PC-3 (cell line): ENCODE measurements at regions not wholly inside any gene's neighbourhood (a gene's known extent, or its start where the extent isn't known, plus 50 kb on each side); places are given as distances from the start of the nearest gene placed in this dataset.

Experiments used
- ATAC-seq: fragments of 200-7000 bp; cut with Tn5 transposase; 2 replicates; pipeline ENCODE4 v1.9.1; 2020; ENCODE audit warnings: mild to moderate bottlenecking, moderate library complexity
- BruUV-seq: library from RNA; stranded (reverse); fragments of 400-500 nt; replicated peaks from 2 replicates; lab custom pipeline; 2021; lab: Mats Ljungman, UMichigan
- CTCF ChIA-PET: fragments of 300-600 bp; sonication (Branson Sonifier 250); formaldehyde crosslinking; loops from one replicate; lab custom pipeline; 2022; ENCODE audit warnings: antibody characterized with exemption; lab: Charles Lee
- POLR2A ChIA-PET: fragments of 300-600 bp; sonication (Branson Sonifier 250); formaldehyde crosslinking; loops from one replicate; lab custom pipeline; 2022; ENCODE audit warnings: antibody characterized with exemption; ENCODE audit not compliant: unreplicated experiment; lab: Charles Lee
- DNase-seq: peaks from one replicate; pipeline ENCODE4 v3.0.0-alpha.2; 2015
- H2AFZ ChIP-seq: fragments of 300-600 bp; sonication (generic); 2 replicates; pipeline ENCODE4 v1.6.0; 2016; ENCODE audit warnings: antibody characterized with exemption, low read length
- H3F3A ChIP-seq: fragments of 300-600 bp; sonication (generic); one replicate; pipeline ENCODE4 v1.6.0; 2017; ENCODE audit warnings: antibody characterized with exemption, low read length, control low read depth, mild to moderate bottlenecking; ENCODE audit not compliant: unreplicated experiment
- H3K27ac ChIP-seq: fragments of 300-600 bp; sonication (generic); 2 replicates; pipeline ENCODE4 v1.5.1; 2016; ENCODE audit warnings: mild to moderate bottlenecking, low read length
- H3K27me3 ChIP-seq: fragments of 300-600 bp; sonication (generic); 2 replicates; pipeline ENCODE4 v1.6.1; 2016; ENCODE audit warnings: low read length, mixed read lengths
- H3K36me3 ChIP-seq: fragments of 300-600 bp; sonication (generic); 2 replicates; pipeline ENCODE4 v1.6.1; 2016; ENCODE audit warnings: low read depth, mixed run types, low read length, mixed read lengths
- H3K4me1 ChIP-seq: fragments of 300-600 bp; sonication (generic); 2 replicates; pipeline ENCODE4 v1.5.1; 2016; ENCODE audit warnings: low read length; ENCODE audit not compliant: insufficient read depth
- H3K4me2 ChIP-seq: fragments of 300-600 bp; sonication (generic); 2 replicates; pipeline ENCODE4 v1.6.0; 2016; ENCODE audit warnings: low read length
- H3K4me3 ChIP-seq: fragments of 300-600 bp; sonication (generic); 2 replicates; pipeline ENCODE4 v1.5.1; 2016; ENCODE audit warnings: mild to moderate bottlenecking, low read length, mixed read lengths
- H3K79me2 ChIP-seq: fragments of 300-600 bp; sonication (generic); 2 replicates; pipeline ENCODE4 v1.6.1; 2017; ENCODE audit warnings: low read length, mixed read lengths
- H3K9ac ChIP-seq: fragments of 300-600 bp; sonication (generic); 2 replicates; pipeline ENCODE4 v1.6.0; 2016; ENCODE audit warnings: mild to moderate bottlenecking, low read length
- H3K9me2 ChIP-seq: fragments of 300-600 bp; sonication (generic); replicated peaks from 2 replicates; pipeline ENCODE4 v1.6.1; 2016; ENCODE audit warnings: mixed run types, low read length, mixed read lengths
- H3K9me3 ChIP-seq: fragments of 300-600 bp; sonication (generic); 2 replicates; pipeline ENCODE4 v1.6.1; 2016; ENCODE audit warnings: low read length, mixed read lengths
- H4K20me1 ChIP-seq: fragments of 300-600 bp; sonication (generic); 2 replicates; pipeline ENCODE4 v1.6.1; 2016; ENCODE audit warnings: low read length, mixed read lengths
- CTCF ChIP-seq: fragments of 300-600 bp; sonication (generic); conservative IDR thresholded peaks from 2 replicates; pipeline ENCODE4 v1.5.1; 2017; ENCODE audit warnings: antibody characterized with exemption, low read depth, mild to moderate bottlenecking, low read length
- EZH2 ChIP-seq: fragments of 300-600 bp; sonication (generic); IDR thresholded peaks from one replicate; pipeline ENCODE4 v1.6.1; 2017; ENCODE audit warnings: antibody characterized with exemption, mild to moderate bottlenecking, low read length; ENCODE audit not compliant: unreplicated experiment
- EZH2phosphoT487 ChIP-seq: fragments of 300-600 bp; sonication (generic); IDR thresholded peaks from 2 replicates; pipeline ENCODE4 v1.6.1; 2018; ENCODE audit warnings: mild to moderate bottlenecking, antibody characterized with exemption, low read length, borderline replicate concordance
- intact Hi-C: fragments of 100-400 bp; cut with micrococcal nuclease; formaldehyde crosslinking; loops from 2 replicates; pipeline ENCODE4 v1.9.0; 2023

- H3K27ac ChIP-seq = no peak overlapping the region
- H3K9me3 ChIP-seq = no peaks in the 10 kb centered on the region
- H3K4me1 ChIP-seq = no peaks in the 10 kb centered on the region
- intact Hi-C loops = no loop called here
- H3K9ac ChIP-seq = no peak overlapping the region
- ChIA-PET CTCF (no interaction called here), POLR2A (no interaction called here)
- H4K20me1 ChIP-seq = no peaks in the 10 kb centered on the region
- ATAC-seq (no peak), DNase-seq (no peak)
- TF ChIP-seq CTCF (no peak), EZH2phosphoT487 (no peak), EZH2 (no peak)
- H2AFZ ChIP-seq = no peak overlapping the region
- H3F3A ChIP-seq = no peaks in the 10 kb centered on the region
- no peak overlapping the region for H3K4me3 ChIP-seq
- BruUV-seq = no TSS peak
- H3K27me3 ChIP-seq = no peaks in the 10 kb centered on the region
- H3K9me2 ChIP-seq = no peaks in the 10 kb centered on the region
- H3K36me3 ChIP-seq = no peaks in the 10 kb centered on the region
- H3K4me2 ChIP-seq = no peak overlapping the region
- H3K79me2 ChIP-seq = no peaks in the 10 kb centered on the region
These were observed 274.5 kb downstream of the LMO7 start for GRCh38 chr13:75910591-75910990.
